ENCODE measurements at regions not wholly inside any gene's neighbourhood (a gene's known extent, or its start where the extent isn't known, plus 50 kb on each side); places are given as distances from the start of the nearest gene placed in this dataset.
A peak's percentile ranks its signal among the peaks of the same experiment; 100 is the strongest.
"Not testable (repeated sequence)": the region's sequence is repeated elsewhere in the genome, so short reads cannot be mapped to it uniquely, and the experiment has no call there.

DNA sequence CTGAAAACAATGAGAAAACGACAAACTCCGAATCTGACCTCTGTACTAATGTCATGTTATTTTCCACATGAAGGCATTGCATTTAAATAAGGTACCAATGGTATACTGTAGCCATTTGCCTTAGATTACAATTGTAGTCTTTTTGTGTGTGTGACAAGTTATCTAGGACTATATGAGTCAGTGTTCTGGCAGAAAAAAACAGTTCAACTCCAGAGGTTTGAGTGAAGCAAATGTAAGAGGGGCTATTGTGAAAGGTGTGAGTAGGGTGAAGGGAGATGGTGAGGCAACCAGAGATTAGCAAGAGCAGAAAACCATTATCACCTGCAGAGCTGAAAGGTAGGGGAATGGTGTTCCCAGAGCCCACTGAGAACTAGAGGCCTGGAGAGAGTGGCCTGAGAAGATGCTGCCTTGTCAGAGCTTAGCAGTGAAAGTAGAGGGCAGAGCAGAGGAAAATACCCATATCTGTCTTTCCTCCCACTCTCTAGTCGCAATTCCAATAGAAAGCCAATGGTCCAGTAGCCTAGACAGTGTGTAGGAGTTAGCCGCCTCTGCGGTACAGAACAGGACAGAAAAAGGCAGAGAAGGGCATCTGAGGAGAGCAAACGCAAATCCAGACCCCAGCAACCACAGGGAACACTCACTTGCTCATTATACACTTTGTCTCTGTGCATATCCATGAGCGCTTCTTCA lies 112.2 kb downstream of the DYRK2 start:
- no peak for DNase-seq

DNA sequence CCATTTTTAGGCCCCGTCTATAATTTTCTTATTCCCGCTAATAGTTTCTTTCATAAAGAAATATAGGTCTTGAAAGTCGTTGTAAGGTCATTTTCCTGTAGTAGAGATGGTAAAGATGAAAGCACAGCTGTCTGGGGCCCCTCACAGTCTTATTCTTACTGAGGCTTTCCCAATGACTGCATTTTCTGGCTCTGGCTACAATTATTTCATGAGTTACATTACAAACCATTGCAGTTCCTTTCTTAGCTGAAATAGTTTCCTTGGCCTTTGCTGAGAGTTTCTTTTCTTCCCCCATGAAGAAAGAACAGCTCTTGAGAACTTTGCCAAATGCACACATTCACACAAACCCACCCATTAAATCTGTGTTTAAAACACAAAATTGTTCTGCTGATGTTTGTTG lies 113.0 kb downstream of the DYRK2 start:
- no peak for DNase-seq

DNA sequence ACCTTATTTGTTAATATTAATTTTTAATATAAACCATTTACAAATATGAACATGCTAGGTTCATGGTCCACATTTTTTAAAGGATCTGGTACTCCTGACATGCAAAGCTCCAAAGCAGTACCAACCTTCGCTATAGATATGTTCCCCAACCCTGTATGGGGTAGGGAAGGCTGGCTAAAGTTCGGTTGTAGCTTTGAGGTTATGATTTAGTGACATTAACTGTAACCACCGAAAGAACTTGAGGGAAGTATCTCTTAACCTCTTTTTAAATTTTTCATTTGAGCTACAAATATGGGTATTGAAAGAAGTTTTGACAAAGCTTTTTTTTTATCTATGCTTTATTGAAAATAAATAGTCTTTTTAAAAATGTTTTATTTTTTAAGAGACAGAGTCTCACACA lies 115.5 kb downstream of the DYRK2 start:
- DNase-seq, result no peak

DNA sequence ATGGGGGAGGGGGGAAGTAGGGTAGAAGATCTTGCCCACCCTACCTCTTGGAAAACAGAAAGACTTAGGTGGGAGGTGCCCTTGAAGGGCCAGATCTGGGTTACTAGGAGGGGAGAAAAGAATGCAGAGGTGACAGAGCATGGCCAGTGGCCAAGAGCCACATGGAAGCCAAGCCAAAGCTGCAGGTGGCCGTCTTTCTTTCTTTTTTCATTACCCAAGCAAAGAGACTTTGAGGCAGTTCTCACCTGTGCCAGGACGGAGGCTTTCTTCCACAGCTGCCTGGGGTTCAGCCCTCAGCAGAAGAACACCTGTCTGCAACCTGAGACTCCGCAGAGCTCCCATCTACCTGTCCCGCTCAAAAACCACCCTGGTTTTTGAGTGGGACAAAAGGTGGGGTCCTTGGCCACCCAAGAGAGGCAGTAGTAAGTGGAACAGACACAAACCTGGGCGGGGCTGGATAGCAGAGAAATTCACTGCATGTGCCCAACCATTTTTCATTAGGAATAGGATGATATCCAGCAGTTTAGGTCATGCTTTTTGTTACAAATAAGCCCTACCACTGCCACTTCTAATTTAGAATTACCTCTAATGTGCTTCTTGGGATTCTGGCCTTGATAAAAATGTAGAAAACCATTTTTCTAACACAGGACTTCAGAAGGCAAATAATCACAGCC lies 116.5 kb downstream of the DYRK2 start:
- DNase-seq, result no peak

DNA sequence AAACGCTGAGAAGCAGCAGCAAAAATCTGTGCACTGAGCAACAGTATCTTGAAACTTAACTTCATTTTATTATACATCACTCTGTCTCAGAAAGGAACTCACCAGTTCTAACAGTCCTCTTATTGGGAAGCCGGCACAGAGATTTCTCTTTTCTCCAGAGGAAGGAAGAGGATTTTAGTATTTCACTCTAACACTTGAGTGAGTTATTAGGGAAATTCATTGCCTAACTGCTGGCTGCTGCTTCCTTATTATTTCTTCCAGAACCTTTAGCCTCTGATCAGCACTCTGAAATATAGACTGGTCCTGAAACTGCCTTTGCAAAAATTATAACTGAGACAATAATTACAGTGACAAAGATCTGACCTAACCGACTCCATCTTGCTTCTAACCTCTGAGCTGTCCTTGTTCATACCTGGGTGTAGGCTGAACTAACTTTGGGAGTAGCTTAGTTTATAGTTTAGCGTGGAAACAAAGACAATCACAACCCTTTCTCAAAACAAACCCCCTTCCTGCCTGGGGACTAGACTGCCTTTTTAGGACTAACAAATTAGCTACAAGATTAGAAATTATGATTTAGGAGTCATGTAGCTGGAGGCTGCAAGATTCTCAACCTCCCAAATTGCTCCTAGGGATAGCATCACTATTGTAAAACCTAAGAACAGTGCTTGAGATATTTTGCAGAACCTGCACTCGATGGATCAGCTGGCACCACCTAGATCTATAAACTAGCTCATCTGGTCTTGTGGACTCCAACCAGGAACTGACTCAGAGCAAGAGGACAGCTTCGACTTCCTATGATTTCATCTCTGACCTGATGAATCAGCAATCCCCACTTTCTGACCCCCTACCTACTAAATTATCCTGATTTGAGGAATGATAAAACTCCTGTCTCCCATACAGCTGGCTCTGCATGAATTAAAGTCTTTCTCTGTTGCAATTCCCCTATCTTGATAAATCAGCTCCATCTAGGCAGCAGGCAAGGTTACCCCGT lies 117.5 kb downstream of the DYRK2 start:
- DNase-seq, result no peak

DNA sequence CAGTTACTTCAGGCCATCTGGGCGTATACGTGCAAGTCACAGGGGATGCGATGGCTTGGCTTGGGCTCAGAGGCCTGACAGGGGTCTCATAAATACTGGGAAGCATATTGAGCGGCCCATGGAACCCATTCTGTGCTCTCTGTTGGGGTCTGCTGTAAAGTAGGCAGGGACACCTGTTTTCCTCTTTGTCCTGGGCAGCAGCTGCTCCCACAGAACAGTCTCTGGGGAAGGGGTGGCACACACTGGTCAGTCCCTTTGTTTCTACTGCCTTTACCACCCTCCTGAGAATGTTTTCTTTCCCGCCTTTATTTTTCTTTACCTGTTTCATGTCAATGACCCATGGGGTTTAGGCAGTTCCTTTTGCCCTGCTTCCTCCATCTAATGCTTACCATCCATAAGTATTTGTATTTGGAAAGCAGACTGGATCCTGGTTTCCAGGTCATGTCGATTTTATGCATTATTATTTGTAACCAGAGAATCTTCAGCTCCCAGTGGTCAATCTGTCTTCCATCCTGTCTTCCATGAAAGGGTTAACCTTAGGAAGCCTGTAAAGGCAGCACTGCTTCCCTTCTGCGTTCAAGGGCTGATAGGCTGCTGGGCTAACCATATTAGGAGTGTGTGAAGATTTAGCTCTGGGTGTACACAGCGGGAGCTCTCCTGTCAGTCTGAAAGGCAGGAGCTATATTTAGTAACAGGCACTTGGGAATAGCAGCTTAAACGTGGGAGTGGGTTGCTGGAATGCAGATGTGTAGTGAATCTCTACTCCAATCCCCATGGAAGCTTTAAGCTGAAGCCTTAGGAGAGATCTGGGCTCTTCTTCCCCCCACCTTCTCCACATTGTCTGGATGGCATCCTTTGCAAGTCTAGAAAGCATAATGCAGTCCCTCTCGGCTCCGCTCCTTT lies 124.0 kb downstream of the DYRK2 start:
- peak; percentile 46 for DNase-seq

DNA sequence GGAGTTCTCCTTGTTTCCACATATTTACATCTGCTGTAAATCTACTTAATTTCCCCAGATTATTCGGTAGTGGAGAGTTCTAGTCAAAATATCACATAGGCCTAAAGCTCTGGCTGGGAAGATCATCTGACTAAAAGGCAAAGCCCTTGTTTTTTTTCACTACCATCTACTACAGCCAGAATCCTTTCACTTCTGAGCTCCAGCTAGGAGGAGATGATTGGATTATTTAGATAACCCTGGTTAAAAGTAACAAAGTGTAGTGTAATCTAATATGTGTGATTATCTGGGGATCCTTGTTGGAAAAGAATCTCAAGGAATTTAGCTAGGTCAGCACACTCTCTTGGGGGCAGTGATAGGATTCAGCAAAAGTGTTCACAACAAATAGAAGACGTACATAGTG lies 125.4 kb downstream of the DYRK2 start:
- no peak for DNase-seq

DNA sequence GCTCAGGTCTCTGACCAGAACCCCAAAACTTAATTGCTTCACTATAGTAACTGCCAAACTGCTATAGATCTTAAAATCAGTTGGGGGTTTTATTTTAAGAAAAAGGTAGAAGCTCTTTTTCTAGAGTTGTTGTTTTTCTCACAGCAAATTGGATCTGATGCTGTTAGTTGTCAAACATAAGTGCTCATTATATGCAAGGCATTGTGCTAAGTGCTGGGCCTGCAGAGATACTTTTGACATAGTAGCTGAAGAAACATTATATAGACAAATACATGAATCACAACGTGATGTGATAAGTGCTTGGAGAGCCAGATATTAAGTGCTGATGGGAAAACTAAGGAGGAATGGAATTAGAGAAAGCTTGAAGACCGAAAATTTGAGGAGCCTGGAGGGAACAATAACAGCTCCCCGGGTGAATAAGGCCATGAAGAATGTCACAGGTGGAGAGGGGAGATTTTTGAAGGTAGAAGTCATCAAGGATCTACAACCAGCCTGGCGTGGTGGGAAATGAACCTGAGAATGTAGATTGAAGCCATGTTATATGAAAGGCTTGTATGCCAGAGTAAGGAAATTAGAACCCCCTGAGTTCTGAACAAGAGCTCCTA lies 126.5 kb downstream of the DYRK2 start:
- DNase-seq, result no peak

DNA sequence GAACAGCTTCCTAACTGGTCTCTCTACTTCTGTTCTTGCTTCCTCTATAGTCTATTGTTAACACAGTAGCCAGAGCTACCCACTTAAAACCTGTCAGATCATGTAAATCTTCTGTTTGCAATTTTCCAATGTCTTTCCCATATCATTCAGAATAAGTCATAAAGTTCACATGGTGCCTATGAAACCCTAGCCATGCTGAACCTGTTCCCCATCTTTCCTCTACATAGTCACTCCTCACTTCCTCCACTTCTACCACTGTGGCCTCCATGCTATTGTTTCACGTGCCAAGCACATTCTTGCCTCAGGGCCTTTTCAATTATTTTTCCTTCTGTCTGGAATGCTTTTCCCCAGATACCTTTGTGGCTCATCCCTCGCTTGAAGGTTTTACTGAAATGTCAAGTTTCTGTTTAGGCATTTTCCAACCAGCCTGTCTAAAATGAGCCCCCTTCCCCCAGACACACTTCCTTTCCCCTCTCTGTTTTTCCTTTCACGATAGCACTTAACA lies 132.1 kb downstream of the DYRK2 start:
- DNase-seq, result no peak

DNA sequence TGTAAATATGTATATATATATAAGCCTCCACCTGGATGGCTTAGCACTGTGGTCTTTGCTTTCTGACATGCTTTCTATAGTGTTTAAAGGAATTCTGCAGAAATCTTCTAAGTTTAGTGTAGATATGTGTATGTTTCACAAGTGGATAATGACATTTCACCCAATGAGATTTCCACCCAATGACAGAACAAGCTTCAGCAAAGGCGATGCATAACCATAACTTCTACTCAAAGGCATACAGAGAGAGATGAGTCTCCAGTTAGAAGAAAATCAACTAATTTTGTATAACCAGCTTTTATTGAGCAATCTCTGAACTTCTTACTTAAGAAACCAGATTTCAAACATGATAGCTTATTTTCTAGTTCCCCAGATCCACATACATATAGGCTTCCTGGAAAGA lies 134.0 kb downstream of the DYRK2 start:
- no peak for DNase-seq

DNA sequence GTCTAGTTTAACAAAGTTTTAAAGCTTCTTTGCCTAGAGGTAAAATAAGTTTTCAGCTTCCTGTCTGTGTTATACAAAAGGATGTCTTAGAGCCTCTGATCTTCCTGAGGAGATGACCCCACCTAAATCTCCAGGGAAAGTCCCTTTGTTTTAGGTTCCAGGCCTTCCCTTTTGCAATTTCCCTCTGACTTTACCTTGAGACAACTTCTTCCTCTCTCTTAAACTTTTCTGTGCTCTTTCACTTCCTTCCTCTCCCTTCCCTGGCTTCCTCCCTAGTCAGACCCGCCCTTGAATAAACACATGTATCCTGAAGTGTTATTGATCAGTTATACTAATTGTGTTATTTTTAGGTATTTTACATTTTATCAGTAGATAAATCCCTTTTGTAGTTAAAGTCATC lies 134.8 kb downstream of the DYRK2 start:
- no peak for DNase-seq

DNA sequence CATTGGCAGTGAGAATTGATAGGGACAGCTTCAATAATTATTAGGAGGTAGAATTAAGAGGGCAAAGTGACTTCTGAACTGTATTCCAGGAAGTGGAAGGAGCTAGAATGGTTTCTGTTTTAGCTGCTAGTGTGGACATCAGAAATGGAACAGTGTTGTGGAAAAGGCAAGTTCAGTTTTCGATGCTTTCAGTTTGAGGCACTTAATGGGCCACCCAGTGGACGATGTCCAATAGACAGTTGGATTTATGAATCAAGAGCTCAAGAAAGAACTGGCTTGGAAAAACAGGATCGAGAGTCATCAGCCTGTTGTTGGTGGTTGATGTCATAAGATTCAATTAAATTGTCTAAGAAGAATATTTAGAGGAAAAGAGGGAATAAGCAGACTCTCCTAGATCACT lies 136.3 kb downstream of the DYRK2 start:
- no peak for DNase-seq

DNA sequence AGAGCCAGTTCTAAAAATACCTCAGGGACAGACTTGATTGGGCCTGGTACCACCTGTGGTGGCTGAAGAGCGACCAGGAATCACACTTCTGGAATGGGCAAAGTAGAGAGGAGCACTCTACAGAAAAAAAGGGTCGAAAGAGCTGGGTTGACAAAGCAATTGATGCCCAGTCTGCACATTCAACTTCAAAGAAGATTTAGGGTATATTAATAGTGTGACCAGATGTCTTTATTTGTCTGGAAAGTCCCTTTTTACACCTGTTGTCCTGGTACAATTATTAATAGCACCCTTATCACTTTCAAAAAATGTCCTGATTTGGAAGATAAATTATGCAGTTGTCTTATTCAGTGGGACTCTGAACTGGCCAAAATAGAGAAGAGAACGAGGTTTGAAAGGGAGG lies 137.5 kb downstream of the DYRK2 start:
- no peak for DNase-seq

DNA sequence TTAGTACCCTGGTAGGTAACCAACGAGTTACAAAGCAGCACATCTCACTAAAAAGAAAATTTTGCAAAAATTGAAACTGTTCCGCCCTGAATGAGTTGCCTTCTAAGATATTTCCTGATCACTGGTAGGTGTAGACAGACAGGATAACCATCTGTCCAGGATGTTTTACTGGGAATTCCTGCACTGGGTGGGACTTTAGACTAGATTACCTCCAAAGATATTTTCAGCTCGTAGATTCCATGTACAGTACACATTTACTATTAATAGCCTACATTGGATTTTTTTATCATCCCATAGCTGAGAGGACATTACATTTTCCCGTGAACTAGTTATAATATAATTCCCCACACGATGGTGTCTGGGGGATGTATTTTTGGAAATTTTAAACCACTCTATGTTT lies 139.6 kb downstream of the DYRK2 start:
- no peak for DNase-seq

DNA sequence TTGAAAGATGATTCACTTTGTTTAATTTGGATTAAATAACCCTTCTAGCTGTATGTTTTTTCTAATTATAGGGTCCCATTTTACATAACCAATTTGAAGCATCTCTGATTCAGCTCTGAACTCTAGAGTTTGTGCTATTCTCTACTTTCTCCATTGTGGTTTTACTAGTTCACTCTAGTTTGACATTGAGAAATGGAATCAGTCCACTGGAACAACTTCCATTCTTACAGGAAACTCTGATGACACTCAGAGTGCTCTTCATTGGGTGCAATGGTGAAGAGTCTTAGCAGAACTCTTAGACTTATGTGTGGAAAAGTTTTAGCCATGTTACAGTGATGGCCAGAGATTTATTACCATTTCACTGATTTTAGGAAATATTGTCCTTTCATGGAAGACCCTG lies 140.7 kb downstream of the DYRK2 start:
- no peak for DNase-seq

DNA sequence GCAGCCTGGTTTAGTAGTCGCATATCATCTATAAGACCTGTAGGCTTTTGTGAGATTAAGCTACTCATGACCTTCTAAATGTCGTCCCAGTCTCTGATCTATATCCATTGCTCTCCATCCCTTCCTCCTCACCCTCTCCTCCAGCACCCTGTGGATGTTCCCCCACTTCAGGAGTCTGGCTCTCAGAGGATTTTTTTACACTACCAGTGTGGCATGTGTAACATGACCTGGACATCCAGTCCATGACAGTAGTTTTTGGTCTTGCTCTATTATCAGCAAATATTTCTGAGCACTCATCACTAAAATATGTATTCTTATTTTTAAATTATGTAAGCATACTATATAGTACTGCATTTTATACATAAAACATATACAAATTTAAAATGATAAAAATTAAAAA lies 142.1 kb downstream of the DYRK2 start:
- no peak for DNase-seq

DNA sequence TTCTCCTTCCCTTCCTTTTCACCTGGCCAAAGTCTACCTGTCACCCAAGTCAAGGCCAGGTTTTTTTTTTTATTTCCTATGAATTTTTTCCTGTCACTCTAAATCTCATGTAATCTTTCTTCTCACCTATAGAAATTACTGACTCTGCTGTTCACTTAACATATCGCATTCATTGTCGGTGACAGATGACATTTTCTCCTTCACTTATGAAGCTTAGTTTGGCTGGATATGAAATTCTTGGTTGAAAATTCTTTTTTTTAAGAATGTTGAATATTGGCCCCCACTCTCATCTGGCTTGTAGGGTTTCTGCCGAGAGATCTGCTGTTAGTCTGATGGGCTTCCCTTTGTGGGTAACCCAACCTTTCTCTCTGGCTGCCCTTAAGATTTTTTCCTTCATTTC lies 142.8 kb downstream of the DYRK2 start:
- DNase-seq, result not testable (repeated sequence)

DNA sequence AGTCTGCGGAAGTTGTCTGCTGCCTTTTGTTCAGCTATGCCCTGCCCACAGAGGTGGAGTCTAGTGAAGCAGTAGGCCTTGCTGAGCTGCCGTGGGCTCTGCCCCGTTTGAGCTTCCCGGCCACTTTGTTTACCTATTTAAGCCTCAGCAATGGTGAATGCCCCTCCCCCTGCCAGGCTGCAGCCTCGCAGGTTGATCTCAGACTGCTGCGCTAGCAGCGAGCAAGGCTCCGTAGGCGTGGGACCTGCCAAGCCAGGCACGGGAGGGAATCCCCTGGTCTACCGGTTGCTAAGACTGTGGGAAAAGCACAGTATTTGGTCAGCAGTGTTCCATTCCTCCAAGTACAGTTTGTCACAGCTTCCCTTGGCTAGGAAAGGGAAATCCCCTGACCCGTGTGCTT lies 143.6 kb downstream of the DYRK2 start:
- DNase-seq, result no peak

DNA sequence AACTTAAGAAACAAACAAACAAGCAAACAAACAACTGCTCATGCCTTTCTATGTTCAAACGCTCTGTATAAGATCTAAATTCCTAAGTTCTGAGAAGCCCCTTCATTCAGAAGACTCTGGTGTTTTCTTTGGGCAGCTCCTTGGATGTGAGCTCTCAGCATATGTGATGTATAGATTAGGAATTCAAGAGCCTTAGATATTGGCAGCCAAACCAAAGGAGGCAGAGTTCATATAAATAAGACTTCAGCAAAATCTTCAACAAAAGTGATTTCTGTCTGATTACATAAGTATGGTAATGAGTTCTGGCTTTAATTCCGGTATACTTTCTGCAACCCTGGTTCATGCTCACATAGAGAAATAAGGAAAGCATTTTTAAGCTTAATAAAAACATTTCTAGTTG lies 145.6 kb downstream of the DYRK2 start:
- DNase-seq, result no peak

DNA sequence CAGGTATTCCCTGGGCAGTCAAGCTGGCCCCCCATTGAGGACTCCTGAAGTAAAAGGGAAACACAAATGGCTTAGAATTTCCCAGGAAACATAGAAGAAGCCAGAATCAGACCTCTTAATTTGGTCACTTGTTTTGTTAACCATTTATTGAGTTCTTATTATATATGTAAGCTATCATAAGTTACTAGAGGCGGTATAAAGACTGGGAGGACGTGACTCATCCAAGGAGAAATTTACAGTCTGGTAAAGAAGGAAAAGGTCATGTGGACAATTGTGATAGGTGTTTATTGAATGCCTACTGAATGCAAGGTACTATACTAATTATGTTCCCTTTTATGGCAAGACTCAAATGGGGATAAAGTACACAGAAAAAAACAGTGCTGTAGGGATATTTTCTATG lies 146.7 kb downstream of the DYRK2 start:
- no peak for DNase-seq

DNA sequence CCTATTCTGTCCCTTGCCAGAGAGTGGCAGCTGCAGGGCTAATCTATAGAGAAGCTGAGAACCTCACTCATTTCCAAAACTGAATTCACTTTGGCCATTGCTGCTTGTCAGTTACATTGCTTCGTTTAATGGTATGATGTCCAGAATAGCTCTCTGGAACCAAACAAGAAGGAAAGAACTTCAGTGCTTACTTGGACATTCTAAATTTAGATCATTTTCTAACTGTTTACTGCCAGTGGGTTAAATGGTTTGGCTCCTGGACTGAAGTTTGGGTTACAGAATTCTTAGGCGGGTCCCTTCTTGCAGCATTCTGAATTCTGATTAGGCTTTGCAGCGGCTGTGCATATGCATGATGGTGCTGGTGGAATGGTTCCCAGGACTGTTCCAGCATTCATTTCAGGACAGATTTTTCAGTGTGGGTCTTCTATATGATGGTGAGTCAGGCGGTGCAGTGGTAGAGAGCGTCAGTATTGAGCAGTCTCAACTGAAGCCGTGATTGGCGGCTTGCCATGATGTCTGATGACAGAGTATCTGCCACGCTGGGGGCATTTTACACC lies 148.7 kb downstream of the DYRK2 start:
- no peak for DNase-seq

DNA sequence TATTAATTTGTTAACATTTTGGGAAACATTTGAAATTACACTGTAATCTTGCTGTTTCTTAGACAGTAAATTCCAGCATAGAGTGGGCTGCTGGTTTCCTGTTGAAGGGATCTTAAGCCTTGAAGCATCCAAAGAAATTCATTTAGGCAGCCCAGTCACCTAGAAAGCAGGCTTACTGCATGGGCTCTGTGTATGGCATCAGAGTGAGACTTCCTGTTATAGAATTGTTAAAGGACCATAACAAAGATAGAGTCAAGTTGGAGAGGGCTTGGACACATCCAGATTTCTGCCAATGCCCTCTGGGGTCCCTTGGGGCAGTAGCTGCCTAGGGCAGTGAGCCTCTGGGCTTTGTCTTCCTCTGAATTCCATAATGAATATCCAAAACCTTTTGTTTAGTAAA lies 149.2 kb downstream of the DYRK2 start:
- no peak for DNase-seq
